ENCODE measurements at regions not wholly inside any gene's neighbourhood (a gene's known extent, or its start where the extent isn't known, plus 50 kb on each side); places are given as distances from the start of the nearest gene placed in this dataset.

DNA sequence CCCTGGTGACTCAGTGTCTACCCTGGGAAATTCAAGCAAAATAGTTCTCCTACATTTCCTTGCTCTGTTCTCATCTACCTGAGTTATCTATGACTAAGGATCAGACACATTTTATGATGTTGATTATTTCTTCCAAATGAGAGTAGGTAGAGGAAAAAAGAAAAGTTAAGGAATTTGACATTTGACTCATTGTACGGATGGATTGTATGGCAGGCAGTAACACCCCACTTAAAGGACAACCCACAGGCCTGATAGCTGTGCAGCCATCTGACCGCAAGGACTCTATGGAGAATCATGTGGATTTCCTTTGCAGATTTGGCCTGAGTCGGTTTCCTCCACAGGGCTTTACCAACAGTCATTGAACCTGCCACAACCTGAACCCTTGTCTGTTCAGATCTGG lies 540.3 kb downstream of the BCL11B start:
- FAIRE-seq (no peak), DNase-seq (ENCODE audit: low read depth) (no peak)
- Mint-ChIP-seq H3K27ac (ENCODE audit: unreplicated experiment) (no peak overlapping the region), H3K27me3 (ENCODE audit: low read depth, unreplicated experiment) (peaks cover 13% of the 10 kb centered on the region), H3K4me1 (ENCODE audit: low read depth, unreplicated experiment) (no peaks in the 10 kb centered on the region), H3K9me3 (ENCODE audit: unreplicated experiment) (peaks cover 3% of the 10 kb centered on the region), H3K4me3 (ENCODE audit: unreplicated experiment) (no peak overlapping the region), H3K36me3 (ENCODE audit: low read depth, unreplicated experiment) (peaks cover 1% of the 10 kb centered on the region)
- Histone ChIP-seq H3K36me3 (ENCODE audit: insufficient read depth, low read length) (no peaks in the 10 kb centered on the region), H3K4me3 (ENCODE audit: insufficient read depth, low read depth, low read length) (no peak overlapping the region), H2AFZ (ENCODE audit: low read depth, low read length) (no peak overlapping the region), H4K20me1 (ENCODE audit: insufficient read depth, low read length) (no peaks in the 10 kb centered on the region), H3K27ac (ENCODE audit: low read depth, low read length) (no peak overlapping the region), H3K9me3 (ENCODE audit: insufficient read depth, low read depth, low read length) (peaks cover 4% of the 10 kb centered on the region), H3K79me2 (ENCODE audit: insufficient read depth, low read length) (no peaks in the 10 kb centered on the region), H3K27me3 (ENCODE audit: insufficient read depth, low read length) (no peaks in the 10 kb centered on the region), H3K9ac (ENCODE audit: low read length) (no peak overlapping the region), H3K4me2 (ENCODE audit: low read length) (no peak overlapping the region), H3K4me1 (ENCODE audit: insufficient read depth, low read length) (no peaks in the 10 kb centered on the region)
- TF ChIP-seq, protein P1, sequence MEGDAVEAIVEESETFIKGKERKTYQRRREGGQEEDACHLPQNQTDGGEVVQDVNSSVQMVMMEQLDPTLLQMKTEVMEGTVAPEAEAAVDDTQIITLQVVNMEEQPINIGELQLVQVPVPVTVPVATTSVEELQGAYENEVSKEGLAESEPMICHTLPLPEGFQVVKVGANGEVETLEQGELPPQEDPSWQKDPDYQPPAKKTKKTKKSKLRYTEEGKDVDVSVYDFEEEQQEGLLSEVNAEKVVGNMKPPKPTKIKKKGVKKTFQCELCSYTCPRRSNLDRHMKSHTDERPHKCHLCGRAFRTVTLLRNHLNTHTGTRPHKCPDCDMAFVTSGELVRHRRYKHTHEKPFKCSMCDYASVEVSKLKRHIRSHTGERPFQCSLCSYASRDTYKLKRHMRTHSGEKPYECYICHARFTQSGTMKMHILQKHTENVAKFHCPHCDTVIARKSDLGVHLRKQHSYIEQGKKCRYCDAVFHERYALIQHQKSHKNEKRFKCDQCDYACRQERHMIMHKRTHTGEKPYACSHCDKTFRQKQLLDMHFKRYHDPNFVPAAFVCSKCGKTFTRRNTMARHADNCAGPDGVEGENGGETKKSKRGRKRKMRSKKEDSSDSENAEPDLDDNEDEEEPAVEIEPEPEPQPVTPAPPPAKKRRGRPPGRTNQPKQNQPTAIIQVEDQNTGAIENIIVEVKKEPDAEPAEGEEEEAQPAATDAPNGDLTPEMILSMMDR (IDR thresholded peaks at IDR 0.05; ENCODE audit: insufficient read depth, low read depth, low read length): no peak

DNA sequence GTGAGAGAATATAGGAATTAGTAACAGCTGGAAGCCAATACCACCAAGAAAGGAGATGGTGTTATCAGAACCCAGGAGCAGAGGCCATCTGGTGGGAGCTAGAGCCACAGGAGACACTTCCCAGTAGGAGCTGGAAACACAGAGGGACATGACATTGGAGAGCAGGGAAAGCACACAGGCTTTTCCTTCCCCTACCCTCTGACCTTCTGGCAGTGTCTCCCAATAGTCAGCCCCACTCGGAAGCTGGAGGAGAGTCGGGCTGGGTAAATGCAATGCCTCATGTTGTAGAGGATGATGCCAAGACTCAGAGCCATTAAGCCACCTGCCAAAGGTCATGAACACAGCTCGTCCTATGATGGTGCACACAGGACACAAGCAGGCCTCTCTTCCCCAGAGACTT lies 538.5 kb downstream of the BCL11B start:
- DNase-seq (ENCODE audit: low read depth): no peak
- no peaks in the 10 kb centered on the region for H3K4me1 Mint-ChIP-seq (ENCODE audit: low read depth, unreplicated experiment)
- TF ChIP-seq, protein P1 (IDR thresholded peaks at IDR 0.05; ENCODE audit: insufficient read depth, low read depth, low read length): no peak
- no peak for TF ChIP-seq EZH2 (IDR thresholded peaks at IDR 0.05; ENCODE audit: insufficient read depth, low read length)
- peaks cover 9% of the 10 kb centered on the region for H3K9me3 Mint-ChIP-seq (ENCODE audit: unreplicated experiment)
- Histone ChIP-seq H3K4me1 (ENCODE audit: insufficient read depth, low read length) (no peaks in the 10 kb centered on the region), H2AFZ (ENCODE audit: low read depth, low read length) (no peak overlapping the region), H3K27me3 (ENCODE audit: insufficient read depth, low read length) (no peaks in the 10 kb centered on the region), H4K20me1 (ENCODE audit: insufficient read depth, low read length) (no peaks in the 10 kb centered on the region), H3K79me2 (ENCODE audit: insufficient read depth, low read length) (no peaks in the 10 kb centered on the region), H3K4me3 (ENCODE audit: insufficient read depth, low read depth, low read length) (no peak overlapping the region), H3K4me2 (ENCODE audit: low read length) (no peak overlapping the region), H3K36me3 (ENCODE audit: insufficient read depth, low read length) (no peaks in the 10 kb centered on the region), H3K9me3 (ENCODE audit: insufficient read depth, low read depth, low read length) (no peaks in the 10 kb centered on the region), H3K9ac (ENCODE audit: low read length) (no peak overlapping the region), H3K27ac (ENCODE audit: low read depth, low read length) (no peak overlapping the region)
- no peak for FAIRE-seq
- peaks cover 13% of the 10 kb centered on the region for H3K27me3 Mint-ChIP-seq (ENCODE audit: low read depth, unreplicated experiment)
- H3K4me3 Mint-ChIP-seq (ENCODE audit: unreplicated experiment): no peak overlapping the region
- H3K36me3 Mint-ChIP-seq (ENCODE audit: low read depth, unreplicated experiment): peaks cover 2% of the 10 kb centered on the region
- H3K27ac Mint-ChIP-seq (ENCODE audit: unreplicated experiment): no peak overlapping the region

DNA sequence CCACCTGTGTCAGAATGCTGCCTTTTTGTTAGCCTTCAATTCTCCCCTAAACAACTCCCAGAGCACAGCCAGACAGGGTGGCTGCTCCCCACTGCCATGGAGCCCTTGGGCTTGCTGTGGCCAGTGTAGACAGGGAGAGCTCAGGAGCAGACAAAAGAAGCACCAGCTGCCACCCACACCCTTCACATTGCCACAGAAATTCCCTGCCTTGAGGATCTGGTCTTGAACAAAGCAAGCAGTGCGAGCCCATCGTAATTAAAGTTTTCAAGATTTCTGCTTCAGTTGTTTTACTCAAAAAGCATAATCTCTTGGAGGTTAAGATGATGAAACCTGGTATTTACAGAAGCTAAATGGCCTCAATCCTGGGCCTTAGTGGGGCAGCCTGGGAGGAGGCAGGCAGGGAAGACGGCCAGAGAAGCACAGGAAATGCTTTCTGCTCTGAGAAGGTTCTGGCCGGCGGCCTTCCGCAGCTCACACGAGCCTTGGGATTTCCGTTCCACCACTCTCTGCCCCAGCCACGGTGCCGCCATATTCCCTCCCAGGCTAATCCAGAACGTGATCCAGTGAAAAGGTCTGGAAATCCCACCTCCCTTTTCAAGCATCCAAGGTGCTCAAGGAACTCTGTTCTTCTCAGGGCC lies 535.2 kb downstream of the BCL11B start:
- Histone ChIP-seq H3K4me3 (ENCODE audit: insufficient read depth, low read depth, low read length) (no peak overlapping the region), H3K79me2 (ENCODE audit: insufficient read depth, low read length) (no peaks in the 10 kb centered on the region), H4K20me1 (ENCODE audit: insufficient read depth, low read length) (no peaks in the 10 kb centered on the region), H3K27ac (ENCODE audit: low read depth, low read length) (no peak overlapping the region), H3K4me2 (ENCODE audit: low read length) (no peak overlapping the region), H3K4me1 (ENCODE audit: insufficient read depth, low read length) (no peaks in the 10 kb centered on the region), H3K27me3 (ENCODE audit: insufficient read depth, low read length) (no peaks in the 10 kb centered on the region), H3K9me3 (ENCODE audit: insufficient read depth, low read depth, low read length) (no peaks in the 10 kb centered on the region), H2AFZ (ENCODE audit: low read depth, low read length) (no peak overlapping the region), H3K36me3 (ENCODE audit: insufficient read depth, low read length) (no peaks in the 10 kb centered on the region), H3K9ac (ENCODE audit: low read length) (no peak overlapping the region)
- FAIRE-seq (no peak), DNase-seq (ENCODE audit: low read depth) (no peak)
- Mint-ChIP-seq H3K9me3 (ENCODE audit: unreplicated experiment) (peaks cover 10% of the 10 kb centered on the region), H3K4me1 (ENCODE audit: low read depth, unreplicated experiment) (no peaks in the 10 kb centered on the region), H3K36me3 (ENCODE audit: low read depth, unreplicated experiment) (peaks cover 2% of the 10 kb centered on the region), H3K4me3 (ENCODE audit: unreplicated experiment) (no peak overlapping the region), H3K27ac (ENCODE audit: unreplicated experiment) (no peak overlapping the region), H3K27me3 (ENCODE audit: low read depth, unreplicated experiment) (peaks cover 10% of the 10 kb centered on the region)
- TF ChIP-seq, protein P1 (IDR thresholded peaks at IDR 0.05; ENCODE audit: insufficient read depth, low read depth, low read length): no peak

Data from astrocyte (in vitro differentiated cells and primary cell).